GM12878 (cell line): ENCODE measurements at regions not wholly inside any gene's neighbourhood (a gene's known extent, or its start where the extent isn't known, plus 50 kb on each side); places are given as distances from the start of the nearest gene placed in this dataset.

ENCODE experiments used
- ATAC-seq: fragments of 200-7000 bp; cut with Tn5 transposase; 3 replicates; pipeline ENCODE4 v1.9.1; 2020; ENCODE audit warnings: mild to moderate bottlenecking, moderate library complexity
- BruUV-seq: library from RNA; stranded (reverse); fragments of 400-500 nt; replicated peaks from 2 replicates; lab custom pipeline; 2021; lab: Mats Ljungman, UMichigan
- CTCF ChIA-PET: fragments of 300-600 bp; sonication (Branson Sonifier 250); formaldehyde crosslinking; extraction: SDS; loops from one replicate; lab custom pipeline; 2021; ENCODE audit warnings: inconsistent platforms; lab: Yijun Ruan, JAX
- POLR2A ChIA-PET: fragments of 350-600 bp; formaldehyde crosslinking; extraction: SDS; loops from one replicate; lab custom pipeline; 2021; ENCODE audit warnings: inconsistent platforms; lab: Charles Lee
- RAD21 ChIA-PET: fragments of 300-600 bp; sonication (Branson Sonifier 250); formaldehyde crosslinking; loops from one replicate; lab custom pipeline; 2023; ENCODE audit warnings: antibody characterized with exemption; ENCODE audit not compliant: unreplicated experiment; lab: Charles Lee
- SMC1A ChIA-PET: fragments of 300-600 bp; sonication (Branson Sonifier 250); formaldehyde crosslinking; loops from one replicate; lab custom pipeline; 2023; ENCODE audit not compliant: unreplicated experiment, uncharacterized antibody; lab: Charles Lee
- DNase-seq: peaks from one replicate; pipeline ENCODE4 v3.0.0-alpha.2; 2011; ENCODE audit warnings: low read depth, low spot score
- FAIRE-seq: peaks from 3 replicates; lab custom pipeline; 2011; peaks lifted over from hg19 to GRCh38; lab: Jason Lieb, UNC
- H2AFZ ChIP-seq: 2 replicates; pipeline ENCODE4 v1.6.0; 2011; ENCODE audit warnings: low read depth, low read length, control low read depth; ENCODE audit not compliant: control insufficient read depth
- H3K27ac ChIP-seq: 2 replicates; pipeline ENCODE4 v1.5.1; 2011; ENCODE audit warnings: control low read depth; ENCODE audit not compliant: control insufficient read depth, insufficient read depth
- H3K27me3 ChIP-seq, 2 experiments: replicated peaks in 1 of 2; 2 replicates each; pipeline versions ENCODE4 v1.6.0 to v1.6.1; 2011; ENCODE audit warnings: low read length in 1 of 2; ENCODE audit not compliant: control insufficient read depth in 2 of 2, insufficient read depth in 2 of 2
- H3K36me3 ChIP-seq, 2 experiments: 2 replicates each; pipeline ENCODE4 v1.5.1; 2011; ENCODE audit warnings: low read length in 1 of 2; ENCODE audit not compliant: control insufficient read depth in 2 of 2, insufficient read depth in 2 of 2
- H3K4me1 ChIP-seq: 2 replicates; pipeline ENCODE4 v1.6.1; 2011; ENCODE audit warnings: mild to moderate bottlenecking, low read length, moderate library complexity, mixed read lengths; ENCODE audit not compliant: control insufficient read depth, insufficient read depth
- H3K4me2 ChIP-seq: 2 replicates; pipeline ENCODE4 v1.6.0; 2011; ENCODE audit warnings: control low read depth; ENCODE audit not compliant: control insufficient read depth, insufficient read depth
- H3K4me3 ChIP-seq: fragments of 200-600 bp; sonication (generic); 2 replicates; pipeline ENCODE4 v1.5.1; 2016
- H3K79me2 ChIP-seq: 2 replicates; pipeline ENCODE4 v1.6.0; 2011; ENCODE audit warnings: low read length; ENCODE audit not compliant: control insufficient read depth, insufficient read depth
- H3K9ac ChIP-seq: 2 replicates; pipeline ENCODE4 v1.8.0; 2011; ENCODE audit warnings: low read length, control low read depth, mixed read lengths; ENCODE audit not compliant: control insufficient read depth, insufficient read depth
- H3K9me3 ChIP-seq: replicated peaks from 3 replicates; pipeline ENCODE4 v1.5.1; 2011; ENCODE audit warnings: mild to moderate bottlenecking, low read length; ENCODE audit not compliant: control insufficient read depth, insufficient read depth
- H4K20me1 ChIP-seq: 2 replicates; pipeline ENCODE4 v1.6.0; 2011; ENCODE audit not compliant: control insufficient read depth, insufficient read depth
- NFXL1 ChIP-seq: fragments of 450-650 bp; IDR thresholded peaks from 2 replicates; pipeline ENCODE4 v1.6.1; 2017; ENCODE audit warnings: antibody characterized with exemption, mild to moderate bottlenecking, borderline replicate concordance
- RAD21 ChIP-seq: IDR thresholded peaks from 2 replicates; pipeline ENCODE4 v1.6.1; 2011; ENCODE audit warnings: mild to moderate bottlenecking, low read depth, low read length, moderate library complexity; ENCODE audit not compliant: insufficient read depth
- RUNX3 ChIP-seq: IDR thresholded peaks from 2 replicates; pipeline ENCODE4 v1.6.1; 2012; ENCODE audit warnings: low read length, inconsistent platforms
- SMC3 ChIP-seq: IDR thresholded peaks from 2 replicates; pipeline ENCODE4 v1.6.1; 2011; ENCODE audit warnings: low read length, improper control_type of control experiment, borderline replicate concordance
- WGBS: methylation state at CpG from one replicate; pipeline ENCODE4 v1.1.6; 2016; ENCODE audit warnings: low lambda C conversion rate; ENCODE audit not compliant: insufficient replicate concordance, insufficient coverage; ENCODE audit errors: missing lambda C conversion rate; 5-methylcytosine and 5-hydroxymethylcytosine counted together
- in situ Hi-C: fragments of 300-500 bp; cut with MboI; formaldehyde crosslinking; loops from 9 replicates; pipeline ENCODE4 v1.14.3; 2018; ENCODE audit warnings: mixed read lengths
- intact Hi-C: fragments of 100-400 bp; cut with micrococcal nuclease; formaldehyde crosslinking; loops from one replicate; pipeline ENCODE4 v1.14.2; 2022; ENCODE audit not compliant: unreplicated experiment
- TF ChIP-seq, protein P1 (sequence below), 3 experiments: IDR thresholded peaks in 2 of 3; conservative IDR thresholded peaks in 1 of 3; 2 replicates each; pipeline ENCODE4 v1.5.1; 2011; ENCODE audit warnings: low read depth in 3 of 3, low read length in 3 of 3, mild to moderate bottlenecking in 3 of 3, control low read depth in 2 of 3, moderate library complexity in 2 of 3, inconsistent platforms in 1 of 3, mixed read lengths in 1 of 3; ENCODE audit not compliant: control insufficient read depth in 2 of 3, insufficient read depth in 1 of 3; ENCODE audit errors: extremely low read depth in 1 of 3

DNA sequence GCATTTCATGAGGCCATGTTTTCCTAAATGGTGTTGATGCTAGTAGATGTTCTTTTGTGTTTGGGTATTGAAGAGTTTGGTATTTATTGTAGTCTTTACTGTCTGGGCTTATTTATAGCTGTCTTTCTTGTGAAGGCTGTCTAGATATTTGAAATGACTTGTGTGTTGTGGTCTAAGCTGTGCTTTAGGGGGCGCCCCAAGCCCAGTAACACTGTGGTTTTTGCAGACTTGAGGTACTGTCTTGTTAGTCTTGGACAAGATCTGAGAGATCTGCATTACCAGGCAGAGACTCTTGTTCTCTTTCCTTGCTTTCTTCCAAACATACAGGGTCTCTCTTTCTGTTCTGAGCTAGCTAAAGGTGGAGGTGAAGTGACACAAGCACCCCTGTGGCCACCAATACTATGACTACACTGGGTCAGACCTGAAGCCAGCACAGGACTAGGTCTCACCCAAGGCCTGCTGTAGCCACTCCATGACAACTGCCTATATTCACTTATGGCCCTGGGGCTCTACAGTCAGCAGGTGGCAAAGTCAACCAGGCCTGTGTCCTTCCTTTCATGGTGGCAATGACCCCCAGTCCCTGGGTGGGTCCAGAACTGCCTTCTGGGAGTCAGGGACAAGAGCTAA is 152.1 kb upstream of the TBC1D5 start:
- 0% methylated on average over 1 of the region's 1 CpG for WGBS
- BruUV-seq, result no TSS peak
- Histone ChIP-seq H3K9me3 (no peaks in the 10 kb centered on the region; the same call in none of the 3 replicates), H3K4me2 (no peak overlapping the region), H3K4me1 (no peaks in the 10 kb centered on the region), H2AFZ (no peak overlapping the region), H3K36me3 (no peaks in the 10 kb centered on the region), H4K20me1 (no peaks in the 10 kb centered on the region), H3K27me3 (no peaks in the 10 kb centered on the region), H3K27ac (no peak overlapping the region), H3K4me3 (no peak overlapping the region), H3K9ac (no peak overlapping the region), H3K79me2 (no peaks in the 10 kb centered on the region)
- intact Hi-C loops (loop anchor here (1.0 to 5.0 kb wide), 3 partner anchors 233 to 494 kb away; no protein-coding TSS in a partner anchor), in situ Hi-C loops (no loop called here)
- peak; percentile 88 for ATAC-seq
- TF ChIP-seq, protein P1, sequence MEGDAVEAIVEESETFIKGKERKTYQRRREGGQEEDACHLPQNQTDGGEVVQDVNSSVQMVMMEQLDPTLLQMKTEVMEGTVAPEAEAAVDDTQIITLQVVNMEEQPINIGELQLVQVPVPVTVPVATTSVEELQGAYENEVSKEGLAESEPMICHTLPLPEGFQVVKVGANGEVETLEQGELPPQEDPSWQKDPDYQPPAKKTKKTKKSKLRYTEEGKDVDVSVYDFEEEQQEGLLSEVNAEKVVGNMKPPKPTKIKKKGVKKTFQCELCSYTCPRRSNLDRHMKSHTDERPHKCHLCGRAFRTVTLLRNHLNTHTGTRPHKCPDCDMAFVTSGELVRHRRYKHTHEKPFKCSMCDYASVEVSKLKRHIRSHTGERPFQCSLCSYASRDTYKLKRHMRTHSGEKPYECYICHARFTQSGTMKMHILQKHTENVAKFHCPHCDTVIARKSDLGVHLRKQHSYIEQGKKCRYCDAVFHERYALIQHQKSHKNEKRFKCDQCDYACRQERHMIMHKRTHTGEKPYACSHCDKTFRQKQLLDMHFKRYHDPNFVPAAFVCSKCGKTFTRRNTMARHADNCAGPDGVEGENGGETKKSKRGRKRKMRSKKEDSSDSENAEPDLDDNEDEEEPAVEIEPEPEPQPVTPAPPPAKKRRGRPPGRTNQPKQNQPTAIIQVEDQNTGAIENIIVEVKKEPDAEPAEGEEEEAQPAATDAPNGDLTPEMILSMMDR (IDR thresholded peaks at IDR 0.05 in 2 of 3, conservative IDR thresholded peaks at IDR 0.05 in 1 of 3; ENCODE audit: control insufficient read depth in 2 of 3, extremely low read depth in 1 of 3, insufficient read depth in 1 of 3, low read depth in 3 of 3, low read length in 3 of 3), result peak; percentile 46 to 54 (median 48); a peak in 5 of 6 replicates
- TF ChIP-seq RAD21, result peak; percentile 82
- TF ChIP-seq NFXL1, result no peak
- peak; percentile 60; the same call in 1 of the 2 replicates for TF ChIP-seq SMC3
- peak; percentile 74 for TF ChIP-seq RUNX3
- SMC1A ChIA-PET, result interaction anchor here (0.7 to 5.6 kb wide), 17 partner anchors 8 to 546 kb away, joined by 3 to 41 read pairs (median 3); no protein-coding TSS in a partner anchor
- no peak for FAIRE-seq
- no peak for DNase-seq
- POLR2A ChIA-PET, result no interaction called here
- CTCF ChIA-PET, result interaction anchor here (0.6 to 4.5 kb wide), 21 partner anchors 8 to 864 kb away, joined by 3 to 41 read pairs (median 4); no protein-coding TSS in a partner anchor
- RAD21 ChIA-PET, result interaction anchor here (1.0 to 2.7 kb wide), 7 partner anchors 233 to 515 kb away, joined by 3 to 37 read pairs (median 4); no protein-coding TSS in a partner anchor
